Right renal cortex interstitium (tissue), 3 donors: ENCODE measurements at regions not wholly inside any gene's neighbourhood (a gene's known extent, or its start where the extent isn't known, plus 50 kb on each side); places are given as distances from the start of the nearest gene placed in this dataset.
"Not testable (repeated sequence)": the region's sequence is repeated elsewhere in the genome, so short reads cannot be mapped to it uniquely, and the experiment has no call there.

Experiments
- DNase-seq, 3 donors: peaks; one replicate each; pipeline ENCODE4 v3.0.0-alpha.2; 2013; ENCODE audit warnings: low read depth in 3 of 3, low spot score in 2 of 3

DNA sequence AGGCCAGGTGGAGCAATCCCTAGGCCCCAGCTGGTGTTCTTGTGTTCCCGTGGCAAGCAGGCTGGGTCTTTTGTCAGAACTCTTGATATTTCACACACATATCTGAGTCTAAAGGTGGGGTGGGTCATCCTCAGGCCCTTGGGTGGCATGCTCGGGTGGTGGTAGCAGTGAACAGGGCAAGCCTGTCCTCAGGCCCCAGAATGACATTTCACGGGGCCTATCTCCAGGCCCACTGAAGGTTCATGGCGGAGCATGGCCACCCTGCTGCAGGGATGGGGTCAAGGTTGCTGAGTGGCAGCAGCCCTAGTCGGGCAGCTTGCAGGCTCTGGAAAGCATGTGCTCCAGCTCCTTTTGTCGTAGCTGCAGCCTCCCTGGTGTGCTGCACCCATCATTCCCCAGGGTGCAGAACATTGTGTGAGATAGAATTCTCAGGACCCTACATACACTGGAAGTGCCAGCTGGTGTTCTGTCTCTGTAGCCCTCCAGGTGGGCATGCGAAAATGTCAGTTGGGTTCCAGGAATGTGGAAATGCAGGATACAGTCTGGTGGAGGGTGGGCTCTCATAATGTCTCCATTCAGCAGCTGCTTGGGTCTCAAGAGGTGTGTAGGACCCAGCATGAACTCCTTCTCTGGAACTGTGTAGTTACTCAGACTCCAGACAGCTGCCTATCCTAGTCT, 1571.8 kb downstream of the STIM2 start:
- DNase-seq = no peak

DNA sequence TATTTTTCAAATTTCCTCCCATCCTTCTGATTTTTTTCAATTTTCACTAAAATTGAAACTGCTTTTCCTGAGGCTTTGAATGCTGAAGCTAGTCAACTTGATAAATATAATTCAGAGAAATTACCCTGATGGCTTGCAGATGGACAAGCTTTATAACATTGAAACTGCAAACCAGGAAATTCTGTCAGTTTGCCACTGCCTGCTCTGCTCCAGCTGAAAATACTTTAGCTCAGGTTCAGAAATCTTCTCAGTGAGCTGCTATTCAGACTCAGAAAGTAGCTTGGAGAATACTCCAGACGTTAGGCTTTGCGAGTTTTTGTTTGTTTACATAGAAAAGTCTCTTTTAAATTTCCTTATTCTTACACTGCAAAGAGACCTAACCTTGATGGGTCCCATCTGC, 1574.7 kb downstream of the STIM2 start:
- DNase-seq = no peak

DNA sequence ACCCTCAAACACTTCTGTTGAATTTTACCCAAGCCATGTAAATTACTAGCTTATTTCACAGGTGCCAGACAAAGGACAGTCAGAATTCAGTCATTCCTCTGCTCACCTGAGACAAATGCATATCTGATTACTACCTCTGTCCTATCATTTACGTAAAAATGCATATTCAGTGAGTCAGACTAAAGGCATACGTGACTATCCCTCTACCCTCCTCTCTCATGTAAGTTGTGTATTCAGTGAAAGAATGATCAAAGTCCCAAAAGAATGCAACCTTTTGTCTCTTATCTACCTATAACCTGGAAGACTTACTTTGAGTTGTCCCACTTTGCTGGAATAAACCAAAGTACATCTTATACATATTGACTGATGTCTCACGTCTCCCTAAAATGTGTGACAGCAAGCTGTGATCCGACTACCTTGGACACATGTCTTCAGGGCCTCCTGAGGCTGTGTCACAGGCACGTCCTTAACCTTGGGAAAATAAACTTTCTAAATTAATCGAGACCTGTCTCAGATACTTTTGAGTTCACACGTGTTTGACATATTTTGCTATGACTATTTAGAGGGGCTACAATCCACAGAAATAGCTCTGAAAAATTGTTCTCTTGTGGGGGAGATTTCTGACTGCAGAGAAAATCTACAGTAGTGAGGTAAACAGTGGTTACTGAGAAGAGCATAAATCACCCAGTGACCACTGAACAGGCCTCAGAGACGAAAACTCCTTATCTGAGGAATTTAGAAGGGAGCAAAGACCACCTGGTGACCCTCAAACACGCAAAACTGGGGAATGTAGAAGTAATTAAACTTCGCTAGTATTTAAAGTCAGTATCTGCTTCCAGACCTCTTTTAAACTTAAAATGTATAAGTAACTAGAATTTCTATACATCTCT, 1575.8 kb downstream of the STIM2 start:
- no peak for DNase-seq

DNA sequence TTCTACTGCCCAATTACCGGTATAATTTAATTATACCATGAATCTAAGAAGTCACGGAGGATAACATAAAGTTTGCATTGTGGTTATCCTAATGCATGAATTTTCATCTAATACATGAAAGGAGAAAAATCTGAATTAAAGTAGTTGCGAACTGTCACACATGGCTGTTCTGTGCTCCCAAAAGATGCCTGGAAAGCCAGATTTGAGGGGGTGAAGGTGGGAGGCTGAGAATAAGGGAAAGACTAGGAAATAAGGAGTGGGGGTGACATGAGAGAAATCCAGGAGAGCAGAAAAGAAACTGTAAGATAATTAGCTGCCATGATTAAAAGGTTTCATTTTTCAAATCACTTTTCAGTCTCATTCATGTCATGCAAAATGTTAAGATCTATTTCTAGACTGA, 1582.7 kb downstream of the STIM2 start:
- DNase-seq = no peak

DNA sequence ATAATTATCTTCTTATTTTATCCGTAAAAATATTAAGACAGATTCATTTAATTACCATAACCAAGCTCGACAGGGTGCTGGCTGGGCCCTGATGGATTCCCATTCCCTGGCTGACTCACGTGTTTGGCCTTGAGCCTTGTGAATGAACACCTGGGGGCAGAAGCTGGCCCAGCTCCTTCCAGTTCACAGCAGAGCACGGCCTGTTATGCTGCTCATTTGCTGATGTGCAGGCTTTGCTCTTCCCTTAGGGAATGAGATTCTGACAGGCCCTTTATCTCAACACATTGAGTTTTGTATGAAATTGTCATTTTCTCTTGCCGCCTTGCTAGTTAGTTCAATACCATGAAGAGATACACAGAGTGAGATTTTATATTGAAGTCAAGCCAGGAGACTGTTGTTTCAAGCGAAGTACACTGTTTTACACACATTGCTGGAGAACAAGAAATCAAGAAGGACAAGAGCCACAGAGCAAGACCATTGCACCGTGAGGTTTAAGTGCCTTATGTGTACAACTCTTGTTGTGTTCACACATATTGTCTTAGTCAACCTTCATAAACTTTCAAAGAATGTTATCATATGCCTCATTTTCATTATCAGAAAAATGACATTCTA, 1583.3 kb downstream of the STIM2 start:
- DNase-seq = no peak

DNA sequence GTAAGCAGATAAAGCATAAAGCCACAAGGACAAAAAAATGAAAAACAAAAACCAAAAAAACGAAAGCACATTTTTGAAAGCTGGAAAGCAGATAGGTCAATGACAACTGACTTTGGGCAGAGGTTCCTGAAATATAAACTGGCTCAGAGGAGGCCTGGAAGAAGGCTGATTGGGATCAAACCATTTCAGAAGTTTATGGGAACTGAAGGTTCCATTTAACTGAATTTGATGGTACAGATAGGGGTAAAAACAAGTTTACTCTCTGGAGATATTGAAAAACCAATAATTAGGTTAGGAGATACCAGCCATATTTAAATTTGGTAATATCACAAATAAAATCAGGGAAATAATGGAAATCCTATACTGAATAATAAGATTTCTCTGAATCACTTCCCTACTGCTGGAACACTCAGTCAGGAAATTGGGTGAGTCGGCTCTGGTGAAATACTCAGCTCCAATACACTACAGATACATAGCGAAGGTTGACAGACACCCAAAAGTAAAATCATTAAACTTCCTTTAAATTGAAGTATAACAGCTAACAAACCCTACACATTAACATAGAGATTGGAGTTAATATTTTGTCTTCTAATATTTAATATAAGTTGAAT, 1584.3 kb downstream of the STIM2 start:
- DNase-seq = no peak

DNA sequence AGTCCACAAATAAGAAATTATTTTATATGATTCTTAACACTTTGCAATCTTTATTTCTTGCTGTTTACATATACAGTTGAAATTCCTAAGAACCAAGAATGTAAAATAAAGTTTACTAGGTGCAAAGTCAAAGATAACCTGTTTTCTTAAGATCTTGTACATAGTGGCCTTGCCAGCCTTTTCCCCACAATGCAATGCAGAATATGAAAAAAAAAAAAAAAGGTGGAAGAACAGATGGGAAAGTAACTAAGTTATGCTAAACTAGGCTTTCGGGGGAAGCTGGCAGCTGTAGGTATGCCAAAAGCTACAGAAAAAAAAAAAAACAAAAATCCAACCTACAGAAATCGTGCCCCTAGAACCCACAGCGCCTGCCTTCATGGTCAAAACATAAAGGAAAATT, 1588.4 kb downstream of the STIM2 start:
- no peak for DNase-seq

DNA sequence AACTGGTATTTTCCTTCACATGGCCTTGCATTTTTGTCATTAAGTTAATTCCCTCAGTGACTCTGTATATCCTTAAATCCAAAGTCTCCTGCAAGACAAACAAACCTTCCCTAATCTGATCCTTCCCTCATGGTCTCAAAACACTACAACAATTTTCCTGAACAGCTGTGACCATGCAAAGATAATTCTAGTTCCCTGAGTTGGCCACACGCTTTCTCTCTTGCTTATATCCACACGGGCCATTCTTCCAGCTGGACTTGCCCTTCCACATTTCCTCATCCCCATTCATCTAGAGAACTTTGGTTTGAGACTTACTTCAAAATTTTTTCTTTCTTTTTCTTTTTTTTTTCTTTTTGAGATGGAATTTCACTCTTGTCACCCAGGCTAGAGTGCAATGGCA, 1590.7 kb downstream of the STIM2 start:
- DNase-seq = no peak

DNA sequence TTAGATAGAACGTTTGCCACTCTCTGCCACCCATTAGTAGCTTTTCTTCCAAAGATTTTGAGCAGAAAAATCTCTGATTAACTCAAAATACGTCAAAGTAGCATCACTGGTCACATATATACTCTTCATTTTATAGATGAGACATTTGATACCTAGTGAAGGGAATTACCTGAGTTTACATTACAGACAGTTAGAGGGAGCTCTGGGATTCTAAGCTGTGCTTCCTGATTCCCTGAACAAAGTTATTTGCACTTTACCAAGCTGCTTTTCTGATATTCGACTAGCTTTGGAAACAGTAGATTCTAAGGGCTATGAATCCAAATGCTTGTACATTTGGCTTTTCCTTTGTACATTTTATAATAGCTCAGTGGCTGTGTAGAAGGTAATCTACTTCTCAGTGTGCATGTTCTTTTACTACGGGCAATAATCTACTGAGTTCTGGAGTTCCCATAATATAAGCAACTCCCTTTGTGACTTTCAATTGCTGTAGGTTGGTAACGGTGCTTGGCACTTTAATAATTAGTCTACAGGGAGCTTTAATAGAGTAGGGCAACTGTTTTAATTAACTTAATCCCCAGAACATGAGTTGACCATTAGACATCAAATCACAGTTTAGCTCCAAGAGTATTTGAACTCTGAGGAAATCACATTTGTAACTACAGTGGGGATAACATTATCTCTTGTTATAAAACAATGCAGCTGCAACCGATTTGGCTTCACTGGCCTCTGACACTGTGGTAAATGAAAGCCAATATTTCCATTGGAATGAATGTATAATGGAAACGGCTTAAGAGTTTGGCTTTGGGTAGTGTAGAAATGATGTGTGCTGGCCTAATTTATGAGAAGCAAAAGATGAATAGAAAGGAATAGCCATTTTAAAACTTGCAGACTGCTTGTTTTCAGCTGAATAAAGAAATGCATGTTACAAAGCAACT, 1602.4 kb downstream of the STIM2 start:
- no peak for DNase-seq

DNA sequence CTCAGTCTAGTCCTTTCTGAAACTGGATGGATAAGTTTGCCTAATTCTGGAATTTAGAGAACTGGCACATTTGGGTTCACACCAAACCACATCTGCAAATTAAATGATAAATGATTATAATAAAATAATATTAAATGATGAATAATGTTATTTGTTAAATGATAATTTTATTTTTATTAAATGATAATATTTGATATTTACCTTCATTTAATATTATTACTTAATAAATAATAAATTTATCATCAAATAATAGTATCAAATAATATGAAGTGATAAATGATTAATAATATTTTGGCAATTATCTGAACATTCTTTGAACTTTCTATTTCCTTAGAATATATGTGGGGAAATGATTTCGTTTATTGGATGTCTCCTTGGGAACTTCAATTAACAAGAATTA, 1604.2 kb downstream of the STIM2 start:
- DNase-seq = no peak

DNA sequence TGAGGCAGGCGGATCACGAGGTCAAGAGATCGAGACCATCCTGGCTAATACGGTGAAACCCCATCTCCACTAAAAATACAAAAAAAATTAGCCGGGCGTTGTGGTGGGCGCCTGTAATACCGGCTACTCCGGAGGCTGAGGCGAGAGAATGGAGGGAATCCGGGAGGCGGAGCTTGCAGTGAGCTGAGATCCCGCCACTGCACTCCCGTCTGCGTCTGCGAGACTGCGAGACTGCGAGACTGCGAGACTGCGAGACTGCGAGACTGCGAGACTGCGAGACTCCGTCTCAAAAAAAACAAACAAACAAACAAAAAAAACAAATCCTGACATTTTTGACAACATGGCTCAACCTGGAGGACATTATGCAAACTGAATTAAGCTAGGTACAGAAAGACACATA, 1606.2 kb downstream of the STIM2 start:
- not testable (repeated sequence) for DNase-seq

DNA sequence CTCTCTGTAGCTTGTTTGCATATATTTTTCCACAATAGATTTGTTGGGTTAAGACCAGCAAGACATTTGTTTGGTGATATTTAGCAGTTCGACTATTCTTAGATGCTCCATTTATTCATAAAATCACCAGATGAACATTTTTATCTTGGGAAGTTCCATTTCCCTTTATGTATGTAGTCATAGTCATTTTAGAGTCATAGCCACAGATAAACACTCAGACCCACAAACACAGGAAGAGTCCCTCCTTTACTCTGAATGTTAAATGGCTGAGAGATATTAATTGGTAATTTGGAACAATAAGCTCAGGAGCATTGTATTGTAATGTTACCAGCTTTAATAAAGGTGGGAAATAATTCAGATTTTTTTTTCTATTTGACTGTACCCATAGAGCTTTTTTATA, 1608.7 kb downstream of the STIM2 start:
- no peak for DNase-seq

DNA sequence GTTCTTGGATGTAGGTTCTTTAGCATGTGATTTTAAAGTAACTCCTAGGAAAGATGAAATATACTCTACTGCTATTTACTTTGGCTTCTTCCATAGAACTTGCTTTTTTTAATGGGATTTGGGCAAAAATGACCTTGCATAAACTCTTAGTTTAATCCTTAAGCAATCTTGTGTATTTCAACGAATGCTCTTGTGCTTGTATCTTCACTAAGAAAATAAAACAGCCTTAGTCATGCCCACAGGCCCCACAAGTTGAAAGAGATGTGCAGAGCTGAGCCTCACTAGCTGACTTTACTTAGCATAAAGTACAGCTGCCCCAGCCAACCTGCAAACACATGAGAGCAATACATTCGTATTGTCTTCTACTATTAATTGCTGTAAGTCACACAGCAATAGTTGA, 1609.2 kb downstream of the STIM2 start:
- no peak for DNase-seq

DNA sequence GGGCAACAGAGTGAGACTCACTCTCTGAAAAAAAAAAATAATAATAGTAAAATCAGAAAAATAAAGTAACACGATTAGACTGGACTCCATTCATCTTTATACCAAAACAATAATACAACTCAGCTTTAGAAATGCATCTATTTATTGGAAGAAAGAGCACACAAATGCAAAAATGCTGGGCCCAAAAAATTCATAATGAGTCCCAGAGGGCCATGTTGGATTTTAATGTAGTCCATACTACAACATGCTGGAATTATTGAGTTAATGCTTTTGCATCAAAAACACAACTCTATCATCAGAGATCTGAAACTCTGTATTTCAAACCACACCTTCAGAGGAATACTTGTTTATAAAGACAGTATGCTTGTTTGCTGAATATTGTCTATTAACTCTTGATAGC, 1614.7 kb downstream of the STIM2 start:
- DNase-seq = no peak

DNA sequence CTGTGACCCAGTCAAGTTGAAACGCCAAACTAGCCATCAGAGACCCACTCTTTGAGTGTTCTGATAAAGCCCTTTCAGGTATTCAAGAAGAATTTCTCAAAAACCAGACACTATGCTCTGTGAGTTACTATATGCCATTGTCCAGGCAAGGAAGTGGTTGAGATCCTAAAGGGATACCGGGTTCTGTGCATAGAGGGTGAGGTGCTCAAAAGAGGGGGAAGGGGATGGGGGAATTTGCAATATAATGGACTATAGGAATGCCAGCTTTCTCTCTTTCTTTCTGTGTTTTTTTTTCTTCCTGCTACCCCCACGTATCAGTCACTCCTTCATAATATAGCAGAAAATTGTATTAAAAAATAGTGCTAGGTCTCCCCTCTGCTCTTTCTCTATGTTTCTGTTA, 1619.0 kb downstream of the STIM2 start:
- no peak for DNase-seq

DNA sequence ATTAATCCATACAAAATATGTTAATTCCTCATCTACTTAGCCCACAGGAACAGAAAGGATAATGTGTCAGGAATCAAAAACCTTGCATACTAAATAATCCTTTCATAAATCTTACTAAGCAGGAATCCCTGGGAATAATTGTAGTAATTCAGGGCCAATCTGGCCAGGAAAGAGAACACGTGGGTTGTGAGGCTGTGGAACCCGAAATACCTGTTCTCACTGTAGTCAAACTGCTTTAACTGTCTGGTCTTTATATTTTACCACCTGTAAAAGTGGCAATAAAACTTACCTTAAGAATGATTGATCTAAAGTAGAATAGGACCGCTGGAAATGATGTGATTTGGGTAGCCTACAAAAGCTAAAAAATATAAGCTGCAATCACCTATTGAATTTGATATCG, 1620.9 kb downstream of the STIM2 start:
- peak in 1 of 3 donors; percentile 8 for DNase-seq

DNA sequence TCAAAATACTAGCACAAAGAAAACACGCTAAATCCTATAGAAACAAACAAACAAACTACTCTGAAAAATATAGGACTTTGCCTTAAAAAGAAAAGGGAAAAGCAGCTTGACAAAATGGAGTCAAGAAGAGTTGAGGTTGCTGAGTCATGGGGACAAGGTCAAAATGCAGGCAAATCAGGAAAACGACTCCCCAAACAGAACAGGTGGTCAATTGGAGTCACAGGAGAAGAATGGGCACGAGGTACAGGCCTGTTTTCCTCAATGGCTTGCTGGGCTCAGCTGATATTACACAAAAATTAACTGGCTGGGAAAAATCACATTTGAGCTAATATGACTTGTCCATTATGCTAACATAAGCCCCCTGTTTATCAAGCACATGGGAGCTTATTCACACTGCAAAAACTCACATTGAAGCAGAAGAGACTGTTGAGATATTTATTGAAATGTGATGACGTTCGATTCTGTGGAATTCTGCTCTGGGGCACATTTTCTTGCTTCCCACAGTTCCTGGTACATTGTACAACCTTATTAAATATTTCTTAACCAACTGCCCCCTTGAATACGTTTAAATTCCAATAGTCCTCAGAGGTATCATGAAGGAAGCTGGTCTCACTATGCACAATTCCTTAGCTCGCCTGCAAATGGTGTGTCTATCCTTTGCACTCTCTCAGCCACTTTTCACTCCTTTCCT, 1622.1 kb downstream of the STIM2 start:
- DNase-seq = no peak

DNA sequence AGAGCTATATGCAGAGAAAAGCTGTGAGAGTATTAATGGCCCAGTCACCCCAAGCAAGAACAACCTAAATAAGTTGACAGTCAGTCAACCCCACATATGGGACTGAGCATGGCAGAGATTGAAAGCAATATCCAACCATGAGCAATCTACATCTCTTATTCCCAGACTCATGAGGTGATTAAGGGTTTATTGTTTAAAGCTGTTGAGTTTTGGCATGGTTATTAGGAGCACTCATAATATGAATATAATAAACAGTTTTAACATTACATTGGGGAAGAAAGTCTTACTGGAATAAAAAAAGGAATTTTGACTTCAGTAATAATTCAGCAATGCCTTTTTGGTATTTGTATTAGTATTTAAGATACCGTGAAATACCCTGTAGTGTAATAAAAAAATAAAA, 1627.4 kb downstream of the STIM2 start:
- DNase-seq = no peak

DNA sequence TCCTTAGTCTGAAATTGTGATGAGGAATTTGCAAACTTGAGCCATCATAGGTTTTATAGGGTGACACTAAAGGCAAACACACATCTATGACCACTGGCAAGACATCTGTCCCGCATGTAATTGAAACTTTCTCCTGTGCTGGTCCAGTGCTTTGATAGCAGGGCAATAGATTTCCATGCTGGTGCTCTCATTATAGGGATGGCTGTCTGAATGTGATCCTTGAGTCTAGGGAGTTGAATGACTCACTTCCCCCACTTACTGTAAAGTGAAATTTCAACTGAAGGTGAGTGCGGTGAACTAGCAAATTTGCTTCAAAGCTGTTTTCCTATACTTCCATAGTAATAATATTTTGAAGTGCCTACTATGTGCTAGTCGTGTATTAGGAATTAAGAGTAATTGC, 1630.0 kb downstream of the STIM2 start:
- no peak for DNase-seq

DNA sequence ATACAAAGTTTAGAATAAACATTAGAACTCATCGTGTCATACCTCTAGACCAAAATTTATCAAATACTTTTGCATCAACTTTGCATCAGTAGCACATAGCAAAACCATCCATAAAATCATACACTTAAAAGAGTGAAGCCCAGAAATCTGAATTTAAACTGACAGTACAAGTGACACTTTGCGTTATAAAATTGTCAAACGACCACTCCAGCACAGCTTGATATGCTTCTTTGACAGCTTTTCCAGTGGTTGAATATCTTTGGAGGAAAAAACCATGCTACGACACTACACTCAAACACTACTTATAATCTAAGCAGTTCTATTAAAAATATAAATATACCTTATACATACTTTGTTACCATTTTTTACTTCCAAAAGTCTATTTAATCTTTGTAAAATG, 1644.4 kb downstream of the STIM2 start:
- DNase-seq = no peak
